22Rv1 (cell line): ENCODE measurements at regions not wholly inside any gene's neighbourhood (a gene's known extent, or its start where the extent isn't known, plus 50 kb on each side); places are given as distances from the start of the nearest gene placed in this dataset.

Experiments
- H3K27ac ChIP-seq: fragments of 450-650 bp; 2 replicates; pipeline ENCODE4 v1.5.1; 2017
- ZFX ChIP-seq: fragments of 450-650 bp; IDR thresholded peaks from 2 replicates; pipeline ENCODE4 v1.6.1; 2017; ENCODE audit warnings: antibody characterized with exemption, borderline replicate concordance
- TF ChIP-seq, protein P1 (sequence below): fragments of 450-650 bp; IDR thresholded peaks from 2 replicates; pipeline ENCODE4 v1.5.1; 2017; ENCODE audit warnings: mild to moderate bottlenecking

DNA sequence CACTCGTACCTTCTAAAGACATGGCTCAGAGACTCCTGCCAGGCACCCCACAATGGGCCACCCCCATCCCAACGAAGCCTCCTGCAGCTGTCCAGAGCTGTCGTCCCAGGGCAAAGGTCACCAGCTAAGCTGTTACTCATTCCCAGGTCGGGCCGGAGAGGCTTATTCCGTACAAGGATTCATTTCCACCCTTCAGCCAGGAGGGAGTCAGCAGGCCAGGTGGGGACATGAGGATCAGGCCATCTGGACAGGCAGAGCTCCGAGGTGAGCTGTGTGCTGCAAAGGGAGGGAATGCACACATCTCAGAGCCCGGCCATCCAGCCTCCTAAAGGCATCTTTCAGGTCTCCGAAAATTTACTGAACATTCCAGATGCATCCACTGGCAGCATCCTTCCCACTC lies 63.9 kb upstream of the NANOS1 start:
- TF ChIP-seq ZFX: no peak
- TF ChIP-seq, protein P1, sequence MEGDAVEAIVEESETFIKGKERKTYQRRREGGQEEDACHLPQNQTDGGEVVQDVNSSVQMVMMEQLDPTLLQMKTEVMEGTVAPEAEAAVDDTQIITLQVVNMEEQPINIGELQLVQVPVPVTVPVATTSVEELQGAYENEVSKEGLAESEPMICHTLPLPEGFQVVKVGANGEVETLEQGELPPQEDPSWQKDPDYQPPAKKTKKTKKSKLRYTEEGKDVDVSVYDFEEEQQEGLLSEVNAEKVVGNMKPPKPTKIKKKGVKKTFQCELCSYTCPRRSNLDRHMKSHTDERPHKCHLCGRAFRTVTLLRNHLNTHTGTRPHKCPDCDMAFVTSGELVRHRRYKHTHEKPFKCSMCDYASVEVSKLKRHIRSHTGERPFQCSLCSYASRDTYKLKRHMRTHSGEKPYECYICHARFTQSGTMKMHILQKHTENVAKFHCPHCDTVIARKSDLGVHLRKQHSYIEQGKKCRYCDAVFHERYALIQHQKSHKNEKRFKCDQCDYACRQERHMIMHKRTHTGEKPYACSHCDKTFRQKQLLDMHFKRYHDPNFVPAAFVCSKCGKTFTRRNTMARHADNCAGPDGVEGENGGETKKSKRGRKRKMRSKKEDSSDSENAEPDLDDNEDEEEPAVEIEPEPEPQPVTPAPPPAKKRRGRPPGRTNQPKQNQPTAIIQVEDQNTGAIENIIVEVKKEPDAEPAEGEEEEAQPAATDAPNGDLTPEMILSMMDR: no peak
- no peak overlapping the region for H3K27ac ChIP-seq

DNA sequence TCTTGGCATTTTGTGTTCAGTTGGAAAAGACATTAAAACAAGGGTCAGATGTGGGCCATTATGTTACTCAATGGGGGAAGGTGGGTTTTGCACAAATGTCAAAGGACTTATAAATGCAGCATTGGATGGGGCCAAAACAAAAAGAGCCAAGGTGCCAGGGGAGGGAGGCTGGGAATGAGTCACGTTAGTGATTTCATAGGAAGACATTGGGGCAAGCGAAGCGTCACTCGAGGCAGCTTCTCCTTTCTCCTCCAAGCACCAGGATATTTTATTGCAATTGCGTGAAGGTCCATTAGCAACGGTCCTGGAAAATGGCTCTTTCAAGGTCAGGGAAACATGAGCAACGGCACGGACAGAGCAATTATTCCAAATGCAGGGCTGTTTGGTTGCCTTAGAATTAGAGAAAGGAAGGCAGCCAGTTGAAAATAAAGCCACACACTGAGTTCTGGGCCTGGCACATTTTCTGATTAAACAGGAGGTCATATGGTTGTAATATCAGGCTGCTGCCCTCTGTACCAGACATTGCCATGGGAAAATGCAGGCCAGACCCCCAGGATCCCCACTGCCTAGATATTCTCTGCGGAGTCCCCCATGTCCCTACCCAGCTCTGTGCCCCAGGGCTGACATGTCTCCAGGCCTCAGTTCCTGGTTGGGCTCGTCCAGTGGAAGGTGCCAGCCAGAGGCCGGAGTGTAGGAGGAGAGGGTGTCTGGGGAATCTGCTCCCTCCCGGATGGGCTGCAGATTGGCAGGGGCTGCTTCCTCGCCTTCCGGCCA lies 63.3 kb upstream of the NANOS1 start:
- TF ChIP-seq, protein P1: no peak
- no peak for TF ChIP-seq ZFX
- no peak overlapping the region for H3K27ac ChIP-seq

DNA sequence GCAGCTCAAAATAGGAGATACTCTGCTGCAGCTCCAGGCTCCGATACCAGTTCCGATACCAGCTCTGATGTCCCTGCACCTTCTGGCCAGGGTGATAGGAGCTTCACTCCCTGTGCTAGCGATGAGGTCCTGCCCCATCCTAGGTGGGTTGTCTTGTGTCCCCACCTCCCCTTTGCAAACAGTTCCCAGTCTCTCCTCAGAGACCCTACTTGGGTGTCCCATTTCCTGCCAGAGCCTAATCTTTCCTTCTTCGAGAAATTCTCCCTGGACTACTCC lies 62.7 kb upstream of the NANOS1 start:
- H3K27ac ChIP-seq: no peak overlapping the region
- TF ChIP-seq, protein P1: no peak
- TF ChIP-seq ZFX: no peak

DNA sequence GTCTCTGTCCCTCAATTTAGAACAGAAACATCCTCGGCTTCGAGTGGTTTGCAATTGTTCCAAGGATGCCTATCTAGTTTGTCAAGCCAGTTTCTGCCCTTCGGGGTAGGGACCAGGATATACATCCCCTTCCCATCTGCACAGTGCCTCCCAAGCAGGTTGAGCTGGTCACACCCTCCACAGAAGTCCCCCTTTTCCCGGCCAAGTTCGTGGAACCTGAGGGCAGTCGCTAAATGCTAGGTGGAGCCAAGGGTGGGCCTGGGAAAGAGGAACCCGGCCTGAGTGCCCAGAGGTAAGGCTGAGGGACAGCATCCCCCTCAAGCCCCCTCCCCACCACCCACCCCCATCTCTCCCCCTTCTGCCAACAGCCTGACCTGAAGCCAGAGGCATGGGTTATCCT lies 62.4 kb upstream of the NANOS1 start:
- TF ChIP-seq ZFX: no peak
- TF ChIP-seq, protein P1: no peak
- no peak overlapping the region for H3K27ac ChIP-seq

DNA sequence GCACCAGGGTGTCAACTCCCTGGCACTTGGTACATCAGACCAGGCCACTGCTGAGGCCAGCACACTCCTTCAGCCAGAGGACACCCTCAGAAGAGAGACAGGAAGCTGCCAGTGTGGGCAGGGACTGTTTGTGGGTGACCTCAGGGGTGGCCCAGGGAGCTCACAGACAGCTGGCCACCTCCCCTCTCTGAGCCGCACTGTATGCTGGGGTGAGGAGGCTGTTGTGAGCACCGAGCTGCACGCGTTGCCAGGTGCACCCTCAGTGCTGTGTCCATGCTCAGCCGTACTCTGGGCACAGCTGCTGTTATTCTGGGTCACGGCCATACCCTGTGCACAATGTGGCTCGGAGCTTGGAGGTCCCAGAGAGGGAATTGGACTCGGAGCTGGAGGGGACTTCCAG lies 61.5 kb upstream of the NANOS1 start:
- no peak for TF ChIP-seq ZFX
- TF ChIP-seq, protein P1: no peak
- no peak overlapping the region for H3K27ac ChIP-seq

DNA sequence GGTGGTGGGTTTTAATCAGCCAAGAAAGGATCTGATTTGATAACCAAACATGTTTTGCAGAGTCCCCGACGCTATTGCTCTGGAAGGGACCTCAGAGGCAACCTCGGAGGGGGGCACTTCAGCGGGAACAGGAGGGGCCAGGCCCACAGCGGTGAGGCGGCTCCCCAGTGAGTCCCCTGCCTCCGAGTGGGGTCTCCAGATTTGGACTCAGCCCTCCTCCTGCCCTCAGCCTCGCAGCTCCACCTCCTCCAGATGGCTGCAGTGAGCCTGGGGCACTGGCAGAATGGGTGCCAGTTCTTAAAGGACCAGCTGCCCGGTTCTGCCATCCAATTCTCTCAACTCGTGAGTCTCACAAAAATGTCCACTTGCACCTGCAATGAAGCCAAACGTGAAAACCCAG lies 61.0 kb upstream of the NANOS1 start:
- TF ChIP-seq, protein P1: no peak
- TF ChIP-seq ZFX: no peak

DNA sequence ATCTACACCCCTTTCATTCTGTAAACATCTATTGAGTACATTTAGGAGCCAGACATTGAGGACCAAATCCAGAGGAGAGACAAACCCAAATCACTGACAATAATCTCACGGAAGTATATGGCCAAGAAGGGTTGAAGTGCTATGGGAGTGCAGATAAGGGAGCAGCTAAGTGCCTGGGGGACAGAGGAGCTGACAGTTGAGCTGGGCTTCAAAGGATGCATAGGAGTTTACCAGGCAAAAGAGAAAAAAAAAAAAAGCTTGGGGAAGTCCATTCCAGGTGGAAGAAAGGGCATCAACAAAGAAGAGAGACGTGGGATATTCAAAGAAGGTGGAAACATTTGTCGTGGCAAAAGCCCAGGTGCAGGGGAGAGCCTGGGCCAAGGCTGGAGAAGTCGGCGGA lies 60.5 kb upstream of the NANOS1 start:
- no peak overlapping the region for H3K27ac ChIP-seq
- no peak for TF ChIP-seq ZFX
- TF ChIP-seq, protein P1: no peak

More for the DNA sequence above, 61.0 kb upstream of the NANOS1 start:
- H3K27ac ChIP-seq: no peak overlapping the region
